HepG2 (cell line): ENCODE measurements at regions not wholly inside any gene's neighbourhood (a gene's known extent, or its start where the extent isn't known, plus 50 kb on each side); places are given as distances from the start of the nearest gene placed in this dataset.

Experiments
- ATAC-seq: fragments of 200-7000 bp; cut with Tn5 transposase; 3 replicates; pipeline ENCODE4 v1.9.1; 2020; ENCODE audit warnings: mild to moderate bottlenecking, moderate library complexity
- BruUV-seq: library from RNA; stranded (reverse); fragments of 400-500 nt; replicated peaks from 2 replicates; lab custom pipeline; 2021; lab: Mats Ljungman, UMichigan
- CTCF ChIA-PET: fragments of 300-600 bp; formaldehyde crosslinking; extraction: SDS; loops from one replicate; lab custom pipeline; 2021; ENCODE audit warnings: low total read pairs, inconsistent platforms, low intra/inter-chr PET ratio; lab: Yijun Ruan, JAX
- POLR2A ChIA-PET: fragments of 350-600 bp; sonication (Branson Sonifier 250); formaldehyde crosslinking; loops from one replicate; lab custom pipeline; 2020; ENCODE audit warnings: antibody characterized with exemption, inconsistent platforms; lab: Yijun Ruan, JAX
- DNase-seq: peaks from one replicate; pipeline ENCODE4 v3.0.0-alpha.2; 2015; ENCODE audit warnings: low spot score
- FAIRE-seq: peaks from 3 replicates; lab custom pipeline; 2011; peaks lifted over from hg19 to GRCh38; lab: Jason Lieb, UNC
- H2AFZ ChIP-seq: one replicate; pipeline ENCODE4 v1.6.1; 2011; ENCODE audit warnings: low read length, inconsistent platforms
- H3K27ac ChIP-seq: fragments of 300-600 bp; 3 replicates; pipeline ENCODE4 v1.8.0; 2011; ENCODE audit warnings: mixed run types, mild to moderate bottlenecking, mixed read lengths, low read length, inconsistent platforms; ENCODE audit not compliant: insufficient read depth; ENCODE audit errors: extremely low read length
- H3K27me3 ChIP-seq, 2 experiments: fragments of 200-600 bp in 1 of 2; 2 replicates in 1 of 2; 3 replicates in 1 of 2; pipeline versions ENCODE4 v1.6.0 to v1.8.0; 2011; ENCODE audit warnings: low read length in 2 of 2, mild to moderate bottlenecking in 2 of 2, moderate library complexity in 2 of 2, inconsistent platforms in 1 of 2; ENCODE audit not compliant: insufficient read depth in 2 of 2, control insufficient read depth in 1 of 2
- H3K36me3 ChIP-seq, 2 experiments: fragments of 200-600 bp in 1 of 2; replicated peaks in 1 of 2; 2 replicates in 1 of 2; 3 replicates in 1 of 2; pipeline versions ENCODE4 v1.5.1 to v1.8.0; 2011; ENCODE audit warnings: low read length in 2 of 2, inconsistent platforms in 1 of 2; ENCODE audit not compliant: insufficient read depth in 2 of 2, control insufficient read depth in 1 of 2
- H3K4me1 ChIP-seq: 2 replicates; pipeline ENCODE4 v1.5.1; 2012; ENCODE audit warnings: low read length, inconsistent platforms; ENCODE audit not compliant: insufficient read depth
- H3K4me2 ChIP-seq: 2 replicates; pipeline ENCODE4 v1.6.0; 2011; ENCODE audit warnings: low read depth, low read length, inconsistent platforms
- H3K4me3 ChIP-seq, 3 experiments: fragments of 200-600 bp in 1 of 3; sonication (generic), shearing (Covaris generic) in 1 of 3; replicated peaks in 1 of 3; 2 replicates each; pipeline ENCODE4 v1.5.1; 2011 to 2016; ENCODE audit warnings: low read length in 3 of 3, inconsistent platforms in 2 of 3, low read depth in 2 of 3, mild to moderate bottlenecking in 2 of 3, control low read depth in 1 of 3, mixed read lengths in 1 of 3; ENCODE audit not compliant: insufficient read depth in 1 of 3
- H3K79me2 ChIP-seq: one replicate; pipeline ENCODE4 v1.6.1; 2011; ENCODE audit warnings: low read length, inconsistent platforms; ENCODE audit not compliant: insufficient read depth
- H3K9ac ChIP-seq: 2 replicates; pipeline ENCODE4 v1.6.0; 2011; ENCODE audit warnings: mild to moderate bottlenecking, low read depth, low read length, inconsistent platforms; ENCODE audit not compliant: insufficient read depth
- H3K9me3 ChIP-seq: 2 replicates; pipeline ENCODE4 v1.5.1; 2012; ENCODE audit warnings: mild to moderate bottlenecking, low read length
- H4K20me1 ChIP-seq: 2 replicates; pipeline ENCODE4 v1.6.0; 2011; ENCODE audit warnings: inconsistent platforms, mild to moderate bottlenecking, low read length, moderate library complexity; ENCODE audit not compliant: insufficient read depth
- ATF7 ChIP-seq, 2 experiments: fragments of 450-650 bp in 1 of 2; sonication (generic) in 1 of 2; formaldehyde crosslinking in 1 of 2; IDR thresholded peaks; 2 replicates each; pipeline versions ENCODE4 v1.4.0 to v1.6.1; 2016 to 2020; ENCODE audit warnings: antibody characterized with exemption in 1 of 2, mild to moderate bottlenecking in 1 of 2, missing genetic modification reagents in 1 of 2
- CEBPG ChIP-seq: IDR thresholded peaks from 2 replicates; pipeline ENCODE4 v1.6.1; 2016
- DBP ChIP-seq: sonication (generic); formaldehyde crosslinking; IDR thresholded peaks from 2 replicates; pipeline ENCODE4 v1.4.0; 2020; ENCODE audit warnings: missing genetic modification reagents; ENCODE audit errors: not compliant biosample characterization
- ZBTB14 ChIP-seq: sonication (generic); formaldehyde crosslinking; IDR thresholded peaks from 2 replicates; pipeline ENCODE4 v1.4.0; 2020; ENCODE audit warnings: missing genetic modification reagents
- ZNF253 ChIP-seq: sonication (generic); formaldehyde crosslinking; IDR thresholded peaks from 2 replicates; pipeline ENCODE4 v1.8.0; 2022; ENCODE audit warnings: mild to moderate bottlenecking, missing genetic modification reagents, borderline replicate concordance
- ZNF550 ChIP-seq: sonication (generic); formaldehyde crosslinking; IDR thresholded peaks from 2 replicates; pipeline ENCODE4 v1.4.0; 2020; ENCODE audit warnings: mild to moderate bottlenecking, missing genetic modification reagents, borderline replicate concordance
- in situ Hi-C: cut with HindIII; loops from 2 replicates; pipeline ENCODE4 v1.10.0; 2017; ENCODE audit warnings: low pct_unique_long_range_greater_than_20kb; ENCODE audit not compliant: extremely low pct_ligation_motif_present
- intact Hi-C: fragments of 100-400 bp; cut with micrococcal nuclease; formaldehyde crosslinking; loops from one replicate; pipeline ENCODE4 v1.10.0; 2022; ENCODE audit not compliant: unreplicated experiment

- H3K79me2 ChIP-seq = no peaks in the 10 kb centered on the region
- CTCF ChIA-PET = no interaction called here
- H3K4me3 ChIP-seq = no peak overlapping the region
- no peak overlapping the region for H3K4me2 ChIP-seq
- H3K9ac ChIP-seq = no peak overlapping the region
- in situ Hi-C loops (no loop called here), intact Hi-C loops (no loop called here)
- H3K27ac ChIP-seq = no peak overlapping the region
- peaks cover 53% of the 10 kb centered on the region for H3K9me3 ChIP-seq
- no peak overlapping the region for H2AFZ ChIP-seq
- FAIRE-seq (no peak), ATAC-seq (no peak), DNase-seq (no peak)
- H3K36me3 ChIP-seq = no peaks in the 10 kb centered on the region
- BruUV-seq = no TSS peak
- POLR2A ChIA-PET = no interaction called here
- H3K4me1 ChIP-seq = no peaks in the 10 kb centered on the region
- no peaks in the 10 kb centered on the region for H3K27me3 ChIP-seq
- TF ChIP-seq DBP (CRISPR knock-in tag) (no peak), ZNF550 (CRISPR knock-in tag) (no peak), ZBTB14 (CRISPR knock-in tag) (no peak), CEBPG (CRISPR knock-in tag) (no peak)
- no peaks in the 10 kb centered on the region for H4K20me1 ChIP-seq
These were observed 1714.4 kb downstream of the OLFM4 start for GRCh38 chr13:54742984-54743383.

- Histone ChIP-seq H3K4me1 (no peaks in the 10 kb centered on the region), H3K9ac (no peak overlapping the region), H3K27ac (no peak overlapping the region), H3K79me2 (no peaks in the 10 kb centered on the region), H3K9me3 (peaks cover 45% of the 10 kb centered on the region), H2AFZ (no peak overlapping the region), H3K27me3 (no peaks in the 10 kb centered on the region), H3K4me3 (no peak overlapping the region), H3K36me3 (no peaks in the 10 kb centered on the region), H4K20me1 (no peaks in the 10 kb centered on the region)
- in situ Hi-C loops = no loop called here
- CTCF ChIA-PET = no interaction called here
- FAIRE-seq (no peak), ATAC-seq (no peak), DNase-seq (no peak)
- intact Hi-C loops = no loop called here
- TF ChIP-seq ZNF253 (CRISPR knock-in tag) = no peak
- peak; percentile 59 for TF ChIP-seq ATF7 (IDR thresholded peaks at IDR 0.05)
- no peak for TF ChIP-seq ATF7 (CRISPR knock-in tag; IDR thresholded peaks at IDR 0.05)
- TF ChIP-seq, all 625 proteins: peak for 1
- BruUV-seq = no TSS peak
- POLR2A ChIA-PET = no interaction called here
- H3K4me2 ChIP-seq = no peak overlapping the region
These were observed 1716.1 kb downstream of the OLFM4 start for GRCh38 chr13:54744747-54745146.
